Lower lobe of right lung (tissue), 2 donors: ENCODE measurements at regions not wholly inside any gene's neighbourhood (a gene's known extent, or its start where the extent isn't known, plus 50 kb on each side); places are given as distances from the start of the nearest gene placed in this dataset.

Source experiments
- ATAC-seq, 2 donors: fragments of 200-7000 bp; cut with Tn5 transposase; one replicate each; pipeline ENCODE4 v1.9.1; 2020 to 2022; ENCODE audit warnings: mild to moderate bottlenecking in 2 of 2, moderate library complexity in 2 of 2
- DNase-seq: peaks from one replicate; pipeline ENCODE4 v3.0.0-alpha.2; 2020
- H3K27ac ChIP-seq: fragments of 200-600 bp; one replicate; pipeline ENCODE4 v1.8.0; 2022
- H3K27me3 ChIP-seq: fragments of 200-600 bp; one replicate; pipeline ENCODE4 v1.8.0; 2022; ENCODE audit warnings: low read depth
- H3K36me3 ChIP-seq: fragments of 200-600 bp; one replicate; pipeline ENCODE4 v1.8.0; 2022; ENCODE audit warnings: mild to moderate bottlenecking
- H3K4me1 ChIP-seq: fragments of 200-600 bp; one replicate; pipeline ENCODE4 v1.8.0; 2022
- H3K4me3 ChIP-seq: fragments of 200-600 bp; one replicate; pipeline ENCODE4 v1.8.0; 2022; ENCODE audit warnings: mild to moderate bottlenecking
- H3K9me3 ChIP-seq: fragments of 200-600 bp; one replicate; pipeline ENCODE4 v1.8.0; 2022
- intact Hi-C: fragments of 100-400 bp; cut with DNase I; formaldehyde crosslinking; loops from one replicate; pipeline ENCODE4 v1.11.0; 2022
- TF ChIP-seq, protein P1 (sequence below): fragments of 200-600 bp; IDR thresholded peaks from one replicate; pipeline ENCODE4 v1.8.0; 2022; ENCODE audit warnings: antibody characterized with exemption, mild to moderate bottlenecking
- donor health status: DM: no; HTN: yes; CAD: no; lungs with severe emphysema.

DNA sequence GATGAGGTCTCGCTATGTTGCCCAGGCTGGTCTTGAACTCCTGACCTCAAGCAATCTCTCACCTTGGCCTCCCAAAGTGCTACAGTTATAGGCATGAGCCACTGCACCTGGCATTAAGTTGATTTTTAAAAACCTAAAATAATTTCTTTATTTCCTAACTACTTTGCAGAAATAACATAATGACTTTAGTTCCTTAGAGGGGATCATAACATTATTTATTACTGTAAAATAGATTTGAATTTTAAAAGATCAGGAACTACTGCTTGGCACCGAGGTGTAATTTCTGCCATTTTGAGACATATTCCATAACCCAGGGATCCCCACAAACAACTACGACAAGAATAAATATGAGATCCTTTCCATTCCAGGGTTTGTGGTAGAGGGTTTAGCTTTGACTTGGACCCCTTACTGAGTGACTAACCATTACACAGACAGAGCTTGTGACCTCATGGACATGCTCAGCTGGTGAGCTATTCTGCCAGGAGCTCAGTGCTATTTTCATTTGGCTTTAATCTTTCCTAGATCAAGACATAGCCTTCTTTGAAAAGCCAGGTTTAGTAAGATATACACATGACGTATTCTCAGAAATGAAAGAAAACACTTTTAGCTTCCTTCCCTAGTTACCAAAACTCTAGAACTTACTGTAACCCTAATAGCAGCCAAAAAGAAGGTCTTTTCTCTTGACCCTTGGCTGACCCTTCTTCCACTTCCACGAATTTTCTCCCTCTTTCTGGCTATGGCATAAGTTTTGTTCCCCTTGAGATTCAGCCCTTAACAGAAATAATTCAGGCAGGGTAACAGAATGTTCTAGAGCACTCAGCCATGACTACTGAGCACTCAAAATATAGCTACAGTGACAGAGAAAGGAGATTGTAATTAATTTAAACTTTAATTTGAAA lies 75.1 kb upstream of the NUDT4 start:
- intact Hi-C loops, result no loop called here
- H3K27ac ChIP-seq, result no peak overlapping the region
- DNase-seq, result no peak

DNA sequence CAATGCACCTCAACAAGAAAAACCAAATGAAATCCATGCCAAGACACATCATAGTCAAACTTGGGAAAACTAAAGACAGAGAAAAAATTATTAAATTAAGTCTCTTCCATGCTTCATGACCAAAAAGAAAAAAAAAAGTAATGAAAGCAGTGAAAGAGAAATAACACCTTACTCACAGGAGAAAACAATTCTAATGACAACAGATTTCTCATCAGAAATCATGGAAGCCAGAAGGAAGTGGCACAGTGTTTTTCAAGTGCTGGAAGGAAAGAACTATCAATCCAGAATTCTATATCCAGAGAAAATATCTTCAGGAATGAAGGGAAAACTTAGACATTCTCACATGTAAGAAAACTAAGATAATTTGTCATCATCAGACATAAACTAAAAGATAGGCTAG lies 71.1 kb upstream of the NUDT4 start:
- Histone ChIP-seq H3K9me3 (no peaks in the 10 kb centered on the region), H3K4me3 (no peak overlapping the region), H3K4me1 (no peaks in the 10 kb centered on the region), H3K36me3 (no peaks in the 10 kb centered on the region), H3K27ac (no peak overlapping the region), H3K27me3 (no peaks in the 10 kb centered on the region)
- DNase-seq (no peak), ATAC-seq (no peak)
- intact Hi-C loops, result no loop called here
- TF ChIP-seq, protein P1, sequence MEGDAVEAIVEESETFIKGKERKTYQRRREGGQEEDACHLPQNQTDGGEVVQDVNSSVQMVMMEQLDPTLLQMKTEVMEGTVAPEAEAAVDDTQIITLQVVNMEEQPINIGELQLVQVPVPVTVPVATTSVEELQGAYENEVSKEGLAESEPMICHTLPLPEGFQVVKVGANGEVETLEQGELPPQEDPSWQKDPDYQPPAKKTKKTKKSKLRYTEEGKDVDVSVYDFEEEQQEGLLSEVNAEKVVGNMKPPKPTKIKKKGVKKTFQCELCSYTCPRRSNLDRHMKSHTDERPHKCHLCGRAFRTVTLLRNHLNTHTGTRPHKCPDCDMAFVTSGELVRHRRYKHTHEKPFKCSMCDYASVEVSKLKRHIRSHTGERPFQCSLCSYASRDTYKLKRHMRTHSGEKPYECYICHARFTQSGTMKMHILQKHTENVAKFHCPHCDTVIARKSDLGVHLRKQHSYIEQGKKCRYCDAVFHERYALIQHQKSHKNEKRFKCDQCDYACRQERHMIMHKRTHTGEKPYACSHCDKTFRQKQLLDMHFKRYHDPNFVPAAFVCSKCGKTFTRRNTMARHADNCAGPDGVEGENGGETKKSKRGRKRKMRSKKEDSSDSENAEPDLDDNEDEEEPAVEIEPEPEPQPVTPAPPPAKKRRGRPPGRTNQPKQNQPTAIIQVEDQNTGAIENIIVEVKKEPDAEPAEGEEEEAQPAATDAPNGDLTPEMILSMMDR, result no peak

More for the DNA sequence above, 75.1 kb upstream of the NUDT4 start:
- no peaks in the 10 kb centered on the region for H3K27me3 ChIP-seq
- no peaks in the 10 kb centered on the region for H3K4me1 ChIP-seq
- no peak overlapping the region for H3K4me3 ChIP-seq
- no peaks in the 10 kb centered on the region for H3K36me3 ChIP-seq
- TF ChIP-seq, protein P1, result no peak
- peak; percentile 71 to 80 for ATAC-seq
- H3K9me3 ChIP-seq, result no peaks in the 10 kb centered on the region

DNA sequence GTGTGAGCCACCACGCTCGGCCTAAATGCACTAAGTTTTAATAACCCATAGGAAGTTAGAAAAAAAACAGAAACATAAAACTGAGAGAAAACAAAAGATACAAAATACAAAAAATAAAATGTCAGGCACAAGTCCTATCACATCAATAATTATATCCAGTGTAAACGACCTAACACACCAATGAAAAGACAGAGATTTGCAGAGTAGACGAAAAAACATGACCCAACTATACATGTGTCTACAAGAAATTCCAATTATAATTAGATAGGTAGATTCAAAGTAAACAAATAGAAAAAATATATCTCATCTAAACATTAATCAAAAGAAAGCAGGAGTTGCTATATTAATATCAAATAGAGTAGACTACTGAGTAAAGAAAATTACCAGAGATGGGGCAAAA lies 69.4 kb upstream of the NUDT4 start:
- no peak overlapping the region for H3K27ac ChIP-seq
- DNase-seq, result no peak
- TF ChIP-seq, protein P1, result no peak
- no peaks in the 10 kb centered on the region for H3K4me1 ChIP-seq
- intact Hi-C loops, result no loop called here
- H3K4me3 ChIP-seq, result no peak overlapping the region
- no peak for ATAC-seq
- no peaks in the 10 kb centered on the region for H3K36me3 ChIP-seq
- no peaks in the 10 kb centered on the region for H3K9me3 ChIP-seq
- no peaks in the 10 kb centered on the region for H3K27me3 ChIP-seq

DNA sequence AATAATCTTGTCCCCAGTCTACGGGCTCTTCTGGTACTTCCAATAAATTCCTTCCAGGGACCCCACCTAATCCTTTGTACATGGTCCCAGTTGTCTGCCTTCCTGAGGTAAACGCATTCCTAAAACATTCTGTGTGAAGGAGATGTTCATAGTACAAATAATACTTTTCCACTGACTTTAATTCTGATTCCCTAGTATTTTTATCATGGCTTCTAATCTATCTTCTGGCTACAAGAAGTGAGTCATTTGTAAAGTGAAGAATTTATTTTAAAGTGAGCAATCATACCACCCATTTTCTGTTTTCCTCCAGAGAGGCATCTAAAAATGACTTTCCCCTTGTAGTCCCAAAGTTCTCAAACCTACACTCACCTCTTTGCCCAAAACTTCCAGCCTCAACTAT lies 65.9 kb upstream of the NUDT4 start:
- intact Hi-C loops, result no loop called here
- Histone ChIP-seq H3K36me3 (no peaks in the 10 kb centered on the region), H3K4me1 (no peaks in the 10 kb centered on the region), H3K4me3 (no peak overlapping the region), H3K9me3 (no peaks in the 10 kb centered on the region), H3K27me3 (no peaks in the 10 kb centered on the region), H3K27ac (no peak overlapping the region)
- no peak for ATAC-seq
- TF ChIP-seq, protein P1, result no peak
- no peak for DNase-seq

DNA sequence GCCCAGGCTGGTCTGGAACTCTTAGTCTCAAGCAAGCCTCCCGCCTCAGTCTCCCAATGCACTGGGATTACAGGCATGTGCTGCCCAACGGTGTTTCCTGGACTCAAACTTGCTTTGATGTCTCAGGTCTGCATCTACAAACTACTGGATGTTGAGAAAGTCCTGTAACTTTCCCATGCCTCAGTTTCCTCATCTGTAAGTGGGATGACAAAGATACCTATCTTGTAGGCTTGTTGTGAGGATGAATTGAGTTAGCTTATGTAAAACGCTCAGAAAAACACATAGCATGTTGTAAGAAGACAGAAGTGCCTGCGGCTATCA lies 63.6 kb upstream of the NUDT4 start:
- H3K4me1 ChIP-seq, result no peaks in the 10 kb centered on the region
- DNase-seq (no peak), ATAC-seq (no peak)
- H3K36me3 ChIP-seq, result no peaks in the 10 kb centered on the region
- TF ChIP-seq, protein P1, result no peak
- no peak overlapping the region for H3K27ac ChIP-seq
- H3K4me3 ChIP-seq, result no peak overlapping the region
- H3K27me3 ChIP-seq, result no peaks in the 10 kb centered on the region
- intact Hi-C loops, result no loop called here
- H3K9me3 ChIP-seq, result no peaks in the 10 kb centered on the region
